Ascending aorta (tissue), 2 donors: ENCODE measurements at regions not wholly inside any gene's neighbourhood (a gene's known extent, or its start where the extent isn't known, plus 50 kb on each side); places are given as distances from the start of the nearest gene placed in this dataset.

Experiments
- DNase-seq, 2 donors: peaks; one replicate each; pipeline ENCODE4 v3.0.0-alpha.2; 2019; ENCODE audit warnings: low spot score in 2 of 2
- H3K27ac ChIP-seq, 2 donors: fragments of 200-600 bp; sonication (generic); one replicate each; pipeline ENCODE4 v1.5.1; 2016 to 2017; ENCODE audit warnings: mild to moderate bottlenecking in 1 of 2
- H3K27me3 ChIP-seq: fragments of 200-600 bp; sonication (generic); one replicate; pipeline ENCODE4 v1.5.1; 2017
- H3K36me3 ChIP-seq, 2 donors: fragments of 200-600 bp; sonication (generic); one replicate each; pipeline ENCODE4 v1.5.1; 2016
- H3K4me1 ChIP-seq, 2 donors: fragments of 200-600 bp; sonication (generic); one replicate each; pipeline ENCODE4 v1.5.1; 2016 to 2017; ENCODE audit warnings: mild to moderate bottlenecking in 1 of 2
- H3K4me3 ChIP-seq, 2 donors: fragments of 200-600 bp; sonication (generic); one replicate each; pipeline ENCODE4 v1.5.1; 2016 to 2017; ENCODE audit warnings: mild to moderate bottlenecking in 1 of 2
- H3K9me3 ChIP-seq, 2 donors: fragments of 200-600 bp; sonication (generic); one replicate each; pipeline ENCODE4 v1.5.1; 2016
- CTCF ChIP-seq, 3 experiments: fragments of 200-600 bp in 2 of 3; fragments of 450-650 bp in 1 of 3; sonication (generic) in 2 of 3; IDR thresholded peaks; one replicate each; pipeline ENCODE4 v1.5.1; 2016 to 2019; ENCODE audit warnings: antibody characterized with exemption in 3 of 3, mild to moderate bottlenecking in 1 of 3, moderate library complexity in 1 of 3
- intact Hi-C: fragments of 100-400 bp; cut with DNase I; formaldehyde crosslinking; loops from one replicate; pipeline ENCODE4 v1.15.1; 2023

- no peak overlapping the region for H3K27ac ChIP-seq
- no peak for DNase-seq
- H3K27me3 ChIP-seq: no peaks in the 10 kb centered on the region
- no peaks in the 10 kb centered on the region for H3K36me3 ChIP-seq
- no peak overlapping the region for H3K4me3 ChIP-seq
- no peaks in the 10 kb centered on the region for H3K4me1 ChIP-seq
- H3K9me3 ChIP-seq: no peaks in the 10 kb centered on the region
- TF ChIP-seq CTCF (IDR thresholded peaks at IDR 0.05): no peak
- intact Hi-C loops: no loop called here
These were observed 341.0 kb upstream of the E2F7 start for GRCh38 chr12:77406219-77406905.

- intact Hi-C loops: no loop called here
- no peak for TF ChIP-seq CTCF (IDR thresholded peaks at IDR 0.05)
- no peak overlapping the region for H3K4me3 ChIP-seq
These were observed 337.3 kb upstream of the E2F7 start for GRCh38 chr12:77402716-77403115.

GRCh38 chr12:77401770-77402081 lies 336.4 kb upstream of the E2F7 start:
- Histone ChIP-seq H3K4me1 (no peaks in the 10 kb centered on the region), H3K27ac (no peak overlapping the region), H3K4me3 (no peak overlapping the region), H3K36me3 (no peaks in the 10 kb centered on the region), H3K9me3 (no peaks in the 10 kb centered on the region), H3K27me3 (no peaks in the 10 kb centered on the region)
- TF ChIP-seq CTCF (IDR thresholded peaks at IDR 0.05): no peak
- no peak for DNase-seq
- intact Hi-C loops: no loop called here

More at GRCh38 chr12:77402716-77403115, 337.3 kb upstream of the E2F7 start:
- DNase-seq: no peak
- H3K27ac ChIP-seq: no peak overlapping the region
- no peaks in the 10 kb centered on the region for H3K4me1 ChIP-seq
- no peaks in the 10 kb centered on the region for H3K9me3 ChIP-seq
- H3K36me3 ChIP-seq: no peaks in the 10 kb centered on the region
- H3K27me3 ChIP-seq: no peaks in the 10 kb centered on the region

GRCh38 chr12:77401064-77401769 lies 335.8 kb upstream of the E2F7 start:
- no peak for TF ChIP-seq CTCF (IDR thresholded peaks at IDR 0.05)
- Histone ChIP-seq H3K4me3 (no peak overlapping the region), H3K36me3 (no peaks in the 10 kb centered on the region), H3K4me1 (no peaks in the 10 kb centered on the region), H3K9me3 (no peaks in the 10 kb centered on the region), H3K27me3 (no peaks in the 10 kb centered on the region), H3K27ac (no peak overlapping the region)
- intact Hi-C loops: no loop called here
- DNase-seq: no peak

GRCh38 chr12:77392467-77393088 lies 327.2 kb upstream of the E2F7 start:
- Histone ChIP-seq H3K27ac (no peak overlapping the region), H3K36me3 (no peaks in the 10 kb centered on the region), H3K27me3 (no peaks in the 10 kb centered on the region), H3K4me1 (no peaks in the 10 kb centered on the region), H3K4me3 (no peak overlapping the region), H3K9me3 (no peaks in the 10 kb centered on the region)
- TF ChIP-seq CTCF (IDR thresholded peaks at IDR 0.05): no peak
- intact Hi-C loops: no loop called here
- no peak for DNase-seq
